Neutrophil (primary cell): ENCODE measurements at regions not wholly inside any gene's neighbourhood (a gene's known extent, or its start where the extent isn't known, plus 50 kb on each side); places are given as distances from the start of the nearest gene placed in this dataset.

ENCODE experiments used
- H3K27ac ChIP-seq: fragments of 200-600 bp; sonication (generic); 2 replicates; pipeline ENCODE4 v1.5.1; 2016; ENCODE audit warnings: mild to moderate bottlenecking, moderate library complexity
- H3K27me3 ChIP-seq: fragments of 200-600 bp; sonication (generic); 2 replicates; pipeline ENCODE4 v1.6.0; 2016; ENCODE audit warnings: mild to moderate bottlenecking
- H3K36me3 ChIP-seq: fragments of 200-600 bp; sonication (generic); 2 replicates; pipeline ENCODE4 v1.5.1; 2017
- H3K4me1 ChIP-seq, 2 experiments: fragments of 200-600 bp in 1 of 2; sonication (generic) in 1 of 2; 1 replicate in 1 of 2; 2 replicates in 1 of 2; pipeline versions ENCODE4 v1.5.1 to v1.6.1; 2013 to 2016; ENCODE audit warnings: low read depth in 1 of 2, low read length in 1 of 2, mild to moderate bottlenecking in 1 of 2, moderate library complexity in 1 of 2; ENCODE audit not compliant: control insufficient read depth in 1 of 2, insufficient read depth in 1 of 2
- H3K4me3 ChIP-seq, 2 experiments: fragments of 200-600 bp in 1 of 2; sonication (generic) in 1 of 2; 1 replicate in 1 of 2; 2 replicates in 1 of 2; pipeline ENCODE4 v1.5.1; 2013 to 2016; ENCODE audit warnings: low read depth in 1 of 2, low read length in 1 of 2, mild to moderate bottlenecking in 1 of 2, moderate library complexity in 1 of 2
- H3K9me3 ChIP-seq: fragments of 200-600 bp; sonication (generic); 2 replicates; pipeline ENCODE4 v1.5.1; 2016
- TF ChIP-seq, protein P1 (sequence below): fragments of 200-600 bp; sonication (generic); IDR thresholded peaks from 2 replicates; pipeline ENCODE4 v1.5.1; 2016; ENCODE audit warnings: antibody characterized with exemption

DNA sequence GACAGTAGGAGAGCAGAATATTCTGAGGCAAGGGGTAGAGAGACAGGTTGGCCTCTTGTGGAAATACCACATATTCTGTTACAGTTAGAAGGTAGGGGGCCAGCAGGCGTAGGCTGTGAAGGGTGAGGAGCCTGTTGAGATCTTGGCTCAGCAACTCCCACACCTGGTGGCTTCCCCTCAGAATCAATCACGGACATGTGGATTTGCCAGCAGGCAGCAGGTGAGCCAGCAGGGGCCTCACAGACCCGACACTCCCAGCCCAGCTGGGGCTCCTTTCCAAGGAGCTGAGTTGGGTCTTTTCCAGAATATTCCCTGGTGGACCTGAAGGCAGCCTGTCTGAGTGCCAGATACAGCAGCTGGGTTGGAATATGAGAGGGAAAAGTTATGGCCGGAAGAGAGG, 150.0 kb upstream of the CRY1 start:
- H3K27me3 ChIP-seq, result peaks cover 21% of the 10 kb centered on the region
- no peaks in the 10 kb centered on the region for H3K9me3 ChIP-seq
- TF ChIP-seq, protein P1, sequence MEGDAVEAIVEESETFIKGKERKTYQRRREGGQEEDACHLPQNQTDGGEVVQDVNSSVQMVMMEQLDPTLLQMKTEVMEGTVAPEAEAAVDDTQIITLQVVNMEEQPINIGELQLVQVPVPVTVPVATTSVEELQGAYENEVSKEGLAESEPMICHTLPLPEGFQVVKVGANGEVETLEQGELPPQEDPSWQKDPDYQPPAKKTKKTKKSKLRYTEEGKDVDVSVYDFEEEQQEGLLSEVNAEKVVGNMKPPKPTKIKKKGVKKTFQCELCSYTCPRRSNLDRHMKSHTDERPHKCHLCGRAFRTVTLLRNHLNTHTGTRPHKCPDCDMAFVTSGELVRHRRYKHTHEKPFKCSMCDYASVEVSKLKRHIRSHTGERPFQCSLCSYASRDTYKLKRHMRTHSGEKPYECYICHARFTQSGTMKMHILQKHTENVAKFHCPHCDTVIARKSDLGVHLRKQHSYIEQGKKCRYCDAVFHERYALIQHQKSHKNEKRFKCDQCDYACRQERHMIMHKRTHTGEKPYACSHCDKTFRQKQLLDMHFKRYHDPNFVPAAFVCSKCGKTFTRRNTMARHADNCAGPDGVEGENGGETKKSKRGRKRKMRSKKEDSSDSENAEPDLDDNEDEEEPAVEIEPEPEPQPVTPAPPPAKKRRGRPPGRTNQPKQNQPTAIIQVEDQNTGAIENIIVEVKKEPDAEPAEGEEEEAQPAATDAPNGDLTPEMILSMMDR, result no peak
- H3K4me1 ChIP-seq, result no peaks in the 10 kb centered on the region
- no peak overlapping the region for H3K27ac ChIP-seq
- H3K36me3 ChIP-seq, result no peaks in the 10 kb centered on the region
- no peak overlapping the region for H3K4me3 ChIP-seq

DNA sequence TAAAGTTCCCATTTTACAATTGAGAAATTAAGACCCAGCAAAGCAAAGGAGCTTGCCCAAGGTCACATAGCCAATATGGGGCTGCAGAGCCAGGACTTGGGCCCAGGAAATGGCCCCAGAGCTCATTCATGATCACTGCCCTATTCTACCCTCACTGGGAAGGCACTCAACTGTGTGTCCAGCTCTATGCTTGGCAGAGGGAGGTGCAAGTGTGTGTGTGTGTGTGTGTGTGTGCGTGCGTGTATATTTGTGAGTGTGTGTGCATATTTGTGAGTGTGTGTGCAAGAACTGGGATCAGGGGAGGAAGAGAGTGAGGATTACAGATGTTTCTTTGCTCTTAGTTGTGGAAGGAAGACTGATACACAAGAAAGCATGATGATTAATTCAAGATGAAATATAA, 151.2 kb upstream of the CRY1 start:
- no peaks in the 10 kb centered on the region for H3K4me1 ChIP-seq
- no peaks in the 10 kb centered on the region for H3K9me3 ChIP-seq
- peaks cover 21% of the 10 kb centered on the region for H3K27me3 ChIP-seq
- no peak overlapping the region for H3K27ac ChIP-seq
- TF ChIP-seq, protein P1, result no peak
- no peaks in the 10 kb centered on the region for H3K36me3 ChIP-seq
- no peak overlapping the region for H3K4me3 ChIP-seq

DNA sequence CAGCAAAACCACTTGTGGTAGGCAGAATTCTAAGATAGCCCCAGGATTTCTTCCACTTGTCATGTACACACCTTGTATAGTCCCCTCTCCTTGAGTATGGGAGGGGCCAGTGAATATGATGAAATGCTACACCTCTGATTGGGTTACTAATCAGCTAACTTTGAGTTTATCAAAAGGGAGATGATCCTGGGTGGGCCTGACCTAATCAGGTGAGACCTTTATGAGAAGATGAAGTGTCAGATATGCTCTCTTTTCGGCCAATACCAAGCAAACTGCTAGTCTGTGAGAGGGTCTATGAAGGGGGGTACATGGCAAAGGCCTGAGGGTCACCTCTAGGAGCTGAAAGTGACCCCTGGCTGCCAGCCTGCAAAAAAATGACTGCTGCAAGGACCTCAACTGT, 154.3 kb upstream of the CRY1 start:
- H3K27me3 ChIP-seq, result peaks cover 12% of the 10 kb centered on the region
- no peak overlapping the region for H3K4me3 ChIP-seq
- H3K36me3 ChIP-seq, result no peaks in the 10 kb centered on the region
- no peaks in the 10 kb centered on the region for H3K9me3 ChIP-seq
- TF ChIP-seq, protein P1, result no peak
- no peaks in the 10 kb centered on the region for H3K4me1 ChIP-seq
- H3K27ac ChIP-seq, result no peak overlapping the region

DNA sequence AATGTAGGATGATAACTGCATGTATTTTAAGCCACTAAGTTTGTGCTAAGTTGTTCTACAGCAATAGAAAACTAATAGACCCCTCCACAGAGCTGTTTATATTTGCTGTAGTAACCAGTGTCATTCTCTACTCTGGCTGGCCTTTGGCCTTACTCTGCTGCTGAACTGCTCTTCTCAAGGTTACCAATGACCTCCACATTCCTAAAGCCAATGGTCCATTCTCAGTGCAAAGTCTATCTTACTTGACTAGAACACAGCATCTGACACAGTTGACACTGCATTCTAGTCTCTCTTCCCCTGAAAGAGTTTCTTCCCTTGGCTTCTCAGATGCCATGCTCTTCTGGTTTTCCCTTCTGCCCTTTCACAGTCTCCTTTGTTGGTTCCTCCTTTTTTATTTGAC, 154.8 kb upstream of the CRY1 start:
- Histone ChIP-seq H3K4me1 (no peaks in the 10 kb centered on the region), H3K27ac (no peak overlapping the region), H3K4me3 (no peak overlapping the region), H3K27me3 (peaks cover 10% of the 10 kb centered on the region), H3K9me3 (no peaks in the 10 kb centered on the region), H3K36me3 (no peaks in the 10 kb centered on the region)
- TF ChIP-seq, protein P1, result no peak

DNA sequence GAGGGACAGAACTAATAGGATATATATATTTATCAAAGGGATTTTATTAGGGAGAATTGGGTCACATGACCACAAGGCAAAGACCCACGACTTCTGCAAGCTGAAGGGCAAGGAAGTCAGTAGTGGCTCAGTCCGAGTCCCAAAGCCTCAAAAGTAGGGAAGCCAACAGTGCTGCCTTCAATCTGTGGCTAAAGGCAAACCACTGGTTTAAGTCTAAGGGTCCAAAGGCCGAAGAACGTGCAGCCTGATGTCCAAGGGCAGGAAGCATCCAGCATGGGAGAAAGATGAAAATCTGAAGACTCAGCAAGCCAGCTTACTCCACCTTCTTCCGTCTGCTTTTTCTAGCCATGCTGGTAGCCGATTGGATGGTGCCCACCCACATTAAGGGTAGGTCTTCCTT, 157.9 kb upstream of the CRY1 start:
- H3K27me3 ChIP-seq, result no peaks in the 10 kb centered on the region
- H3K36me3 ChIP-seq, result no peaks in the 10 kb centered on the region
- H3K4me1 ChIP-seq, result no peaks in the 10 kb centered on the region
- no peak overlapping the region for H3K4me3 ChIP-seq
- no peak overlapping the region for H3K27ac ChIP-seq
- TF ChIP-seq, protein P1, result no peak
- H3K9me3 ChIP-seq, result no peaks in the 10 kb centered on the region

- H3K9me3 ChIP-seq, result no peaks in the 10 kb centered on the region
- H3K27me3 ChIP-seq, result no peaks in the 10 kb centered on the region
- H3K4me3 ChIP-seq, result no peak overlapping the region
- H3K4me1 ChIP-seq, result no peaks in the 10 kb centered on the region
- TF ChIP-seq, protein P1, result no peak
- H3K36me3 ChIP-seq, result no peaks in the 10 kb centered on the region
- no peak overlapping the region for H3K27ac ChIP-seq
Observed at GRCh38 chr12:107253361-107253760, 160.0 kb upstream of the CRY1 start.
